ENCODE measurements at regions not wholly inside any gene's neighbourhood (a gene's known extent, or its start where the extent isn't known, plus 50 kb on each side); places are given as distances from the start of the nearest gene placed in this dataset.

GRCh38 chr3:59277201-59277600 is 227.4 kb upstream of the CFAP20DC start:
- no peak for DNase-seq

- no peak for DNase-seq
Measured at GRCh38 chr3:59273976-59274375, 224.2 kb upstream of the CFAP20DC start.

DNA sequence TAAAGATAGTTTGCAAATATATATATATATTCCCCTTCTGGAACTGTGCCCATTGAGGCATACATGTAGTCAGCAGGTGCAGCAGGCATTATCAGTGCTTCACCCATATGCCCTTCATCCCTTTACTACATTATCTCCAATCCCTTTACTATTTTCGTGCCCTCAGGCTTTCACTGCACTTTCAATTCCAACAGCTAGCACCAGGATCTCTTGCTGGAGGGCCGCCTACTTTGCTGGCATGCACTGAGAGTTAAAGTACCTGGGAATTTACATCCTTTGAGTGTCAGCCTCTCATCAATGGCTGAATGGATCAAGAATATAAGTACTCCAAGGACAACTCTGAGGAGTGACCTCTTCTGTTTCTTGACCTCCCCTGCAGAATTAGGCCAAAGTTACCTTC is 222.1 kb upstream of the CFAP20DC start:
- DNase-seq: no peak

- DNase-seq: no peak
Measured at GRCh38 chr3:59270921-59271320, 221.1 kb upstream of the CFAP20DC start.

DNA sequence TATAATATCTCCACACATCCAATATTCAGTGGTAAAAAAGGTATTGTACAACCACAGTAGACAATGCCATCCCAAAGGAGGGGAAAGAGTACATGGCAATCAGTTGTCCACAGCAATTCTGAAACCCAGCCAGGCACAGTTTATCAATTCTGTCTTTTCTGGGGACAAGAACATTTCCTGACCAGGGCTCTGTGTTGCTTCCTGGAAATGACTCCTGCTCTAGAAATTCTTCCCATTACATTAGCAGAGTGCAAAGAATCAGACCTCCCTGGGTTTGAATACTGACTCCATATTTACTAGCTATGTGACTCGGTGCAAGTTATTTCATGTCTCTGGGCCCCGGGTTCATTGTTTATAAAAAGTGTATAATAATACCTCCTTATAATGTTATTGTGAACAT is 220.4 kb upstream of the CFAP20DC start:
- no peak for DNase-seq

GRCh38 chr3:59268170-59268569 is 218.3 kb upstream of the CFAP20DC start:
- DNase-seq: no peak

- no peak for DNase-seq
Measured at GRCh38 chr3:59267021-59267420, 217.2 kb upstream of the CFAP20DC start.

GRCh38 chr3:59266551-59266950 is 216.7 kb upstream of the CFAP20DC start:
- no peak for DNase-seq

- no peak for DNase-seq
Measured at GRCh38 chr3:59265566-59265965, 215.7 kb upstream of the CFAP20DC start.

- DNase-seq: no peak
Measured at GRCh38 chr3:59264366-59264765, 214.5 kb upstream of the CFAP20DC start.

- no peak for DNase-seq
Measured at GRCh38 chr3:59263152-59263551, 213.3 kb upstream of the CFAP20DC start.

DNA sequence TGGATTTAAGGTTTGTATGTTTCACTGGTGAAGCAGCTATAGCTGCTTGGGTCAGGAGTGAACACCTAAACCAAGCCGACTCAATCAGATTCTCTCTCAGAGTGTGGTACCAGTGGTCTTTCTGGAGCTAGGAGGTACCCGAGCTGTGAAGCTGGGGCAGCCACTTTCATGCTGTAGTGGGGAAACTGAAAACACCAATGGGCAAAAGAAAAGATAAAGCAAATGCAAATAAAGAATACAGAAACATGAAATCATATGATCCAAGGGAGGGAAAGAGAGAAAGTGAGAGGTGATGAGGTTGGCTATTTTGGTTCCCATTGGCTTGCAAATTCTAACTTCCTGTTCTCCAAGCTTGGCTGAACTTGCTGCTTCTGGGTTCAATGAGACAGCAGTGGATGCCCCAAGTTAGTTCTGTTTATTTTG is 212.3 kb upstream of the CFAP20DC start:
- DNase-seq: no peak

GRCh38 chr3:59261009-59261408 is 211.2 kb upstream of the CFAP20DC start:
- DNase-seq: no peak

- no peak for DNase-seq
Measured at GRCh38 chr3:59258550-59259260, 208.9 kb upstream of the CFAP20DC start.

- DNase-seq: no peak
Measured at GRCh38 chr3:59257506-59257905, 207.7 kb upstream of the CFAP20DC start.

GRCh38 chr3:59256230-59256629 is 206.4 kb upstream of the CFAP20DC start:
- no peak for DNase-seq

DNA sequence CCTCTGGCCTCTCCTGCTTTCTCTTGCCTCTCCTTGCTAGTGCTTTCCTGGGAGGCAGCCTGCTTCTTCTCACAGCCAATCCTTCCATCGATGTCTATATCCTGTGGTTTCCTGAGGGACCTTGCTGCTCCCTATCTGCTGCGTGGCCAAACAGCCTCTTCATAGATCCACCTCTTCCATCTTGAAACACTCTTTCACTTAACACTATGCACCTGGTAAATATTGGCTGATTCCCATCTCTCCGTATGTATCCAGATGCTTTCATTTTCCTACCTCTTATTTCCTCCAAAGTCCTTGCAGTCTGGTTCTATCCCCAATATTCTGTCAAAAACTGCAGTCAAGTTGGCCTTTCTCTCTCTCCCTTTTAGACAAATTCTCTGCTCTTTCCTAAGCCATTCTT is 205.2 kb upstream of the CFAP20DC start:
- no peak for DNase-seq

GRCh38 chr3:59254433-59254832 is 204.6 kb upstream of the CFAP20DC start:
- DNase-seq: no peak

GRCh38 chr3:59253523-59253922 is 203.7 kb upstream of the CFAP20DC start:
- no peak for DNase-seq

- DNase-seq: no peak
Measured at GRCh38 chr3:59251869-59252268, 202.0 kb upstream of the CFAP20DC start.

GRCh38 chr3:59250600-59250999 is 200.8 kb upstream of the CFAP20DC start:
- no peak for DNase-seq

- no peak for DNase-seq
Measured at GRCh38 chr3:59249698-59250361, 200.0 kb upstream of the CFAP20DC start.

DNA sequence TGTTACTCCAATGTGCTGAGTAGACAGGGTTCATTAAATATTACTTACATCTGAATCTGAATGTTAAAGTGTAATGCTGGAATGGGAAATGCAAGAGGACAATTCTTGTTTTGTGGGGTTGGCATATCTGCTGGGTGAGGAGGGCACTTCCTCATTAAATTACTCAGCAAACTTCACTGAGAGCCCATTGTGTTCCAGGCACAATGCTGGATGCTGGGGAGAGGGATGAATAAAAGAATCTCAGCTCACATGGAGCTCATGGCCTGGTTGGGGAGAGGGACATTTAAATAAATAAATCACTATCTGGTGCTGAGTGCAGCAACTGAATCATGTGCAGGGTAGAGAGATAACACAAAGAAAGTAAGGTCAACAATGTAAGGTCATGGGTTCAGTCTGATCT is 199.2 kb upstream of the CFAP20DC start:
- no peak for DNase-seq

- no peak for DNase-seq
Measured at GRCh38 chr3:59247402-59247841, 197.6 kb upstream of the CFAP20DC start.
